CD4-positive, alpha-beta T cell treated with Interleukin-10 for 1 hour (primary cell): ENCODE measurements at regions not wholly inside any gene's neighbourhood (a gene's known extent, or its start where the extent isn't known, plus 50 kb on each side); places are given as distances from the start of the nearest gene placed in this dataset.

Experiments
- DNase-seq: peaks from one replicate; pipeline ENCODE4 v3.0.0-alpha.2; 2020

- no peak for DNase-seq
These were observed 59.2 kb upstream of the TFAP2D start for GRCh38 chr6:50654155-50654554.

- no peak for DNase-seq
These were observed 57.4 kb upstream of the TFAP2D start for GRCh38 chr6:50655848-50656453.

- DNase-seq, result no peak
These were observed 55.8 kb upstream of the TFAP2D start for GRCh38 chr6:50657513-50657912.

- no peak for DNase-seq
These were observed 54.8 kb upstream of the TFAP2D start for GRCh38 chr6:50658561-50658960.

GRCh38 chr6:50661636-50662035 is 51.7 kb upstream of the TFAP2D start:
- no peak for DNase-seq
